DOHH2 (cell line): ENCODE measurements at regions not wholly inside any gene's neighbourhood (a gene's known extent, or its start where the extent isn't known, plus 50 kb on each side); places are given as distances from the start of the nearest gene placed in this dataset.

Experiments used
- H3F3A ChIP-seq: fragments of 200-600 bp; sonication (generic), shearing (Covaris generic); 2 replicates; pipeline ENCODE4 v1.6.0; 2016; ENCODE audit warnings: antibody characterized with exemption, mild to moderate bottlenecking; ENCODE audit not compliant: control insufficient read depth, insufficient read depth
- H3K27ac ChIP-seq: fragments of 200-600 bp; sonication (generic); 2 replicates; pipeline ENCODE4 v1.5.1; 2014; ENCODE audit warnings: low read depth, mild to moderate bottlenecking, low read length, moderate library complexity
- H3K27me3 ChIP-seq: fragments of 200-600 bp; sonication (generic); 2 replicates; pipeline ENCODE4 v1.6.1; 2014; ENCODE audit warnings: mild to moderate bottlenecking, low read length, mixed read lengths; ENCODE audit not compliant: control insufficient read depth
- H3K36me3 ChIP-seq: fragments of 200-600 bp; sonication (generic); 2 replicates; pipeline ENCODE4 v1.6.1; 2014; ENCODE audit warnings: mild to moderate bottlenecking, low read length, moderate library complexity, mixed read lengths; ENCODE audit not compliant: control insufficient read depth
- H3K4me1 ChIP-seq: fragments of 200-600 bp; sonication (generic); 2 replicates; pipeline ENCODE4 v1.6.1; 2014; ENCODE audit warnings: mild to moderate bottlenecking, low read length, mixed read lengths; ENCODE audit not compliant: control insufficient read depth
- H3K4me2 ChIP-seq: fragments of 200-600 bp; sonication (generic); 2 replicates; pipeline ENCODE4 v1.6.0; 2014; ENCODE audit warnings: mild to moderate bottlenecking, low read length, moderate library complexity
- H3K4me3 ChIP-seq: fragments of 200-600 bp; sonication (generic); 2 replicates; pipeline ENCODE4 v1.5.1; 2014; ENCODE audit warnings: mild to moderate bottlenecking, low read length, mixed read lengths
- H3K79me2 ChIP-seq: fragments of 200-600 bp; sonication (generic); 2 replicates; pipeline ENCODE4 v1.6.1; 2014; ENCODE audit warnings: mild to moderate bottlenecking, low read length, mixed read lengths; ENCODE audit not compliant: control insufficient read depth
- H3K9me2 ChIP-seq: fragments of 200-600 bp; sonication (generic); replicated peaks from 2 replicates; pipeline ENCODE4 v1.6.1; 2014; ENCODE audit warnings: mild to moderate bottlenecking, low read length, mixed read lengths; ENCODE audit not compliant: control insufficient read depth
- H3K9me3 ChIP-seq: fragments of 200-600 bp; sonication (generic); 2 replicates; pipeline ENCODE4 v1.6.1; 2014; ENCODE audit warnings: antibody characterized with exemption, low read length, mixed read lengths; ENCODE audit not compliant: control insufficient read depth, insufficient read depth
- H4K20me1 ChIP-seq: fragments of 200-600 bp; sonication (generic); 2 replicates; pipeline ENCODE4 v1.6.0; 2014; ENCODE audit warnings: low read depth, mild to moderate bottlenecking, antibody characterized with exemption, low read length, moderate library complexity; ENCODE audit not compliant: control insufficient read depth, insufficient read depth
- EZH2phosphoT487 ChIP-seq: fragments of 200-600 bp; sonication (generic); IDR thresholded peaks from 2 replicates; pipeline ENCODE4 v1.6.1; 2017; ENCODE audit warnings: borderline replicate concordance, mild to moderate bottlenecking, antibody characterized with exemption, low read length, moderate library complexity, mixed read lengths
- TF ChIP-seq, protein P1 (sequence below): fragments of 200-600 bp; sonication (generic); IDR thresholded peaks from one replicate; pipeline ENCODE4 v1.5.1; 2014; ENCODE audit warnings: antibody characterized with exemption, mild to moderate bottlenecking, low read depth, low read length; ENCODE audit not compliant: poor library complexity, severe bottlenecking

- no peak for TF ChIP-seq EZH2phosphoT487
- TF ChIP-seq, protein P1, sequence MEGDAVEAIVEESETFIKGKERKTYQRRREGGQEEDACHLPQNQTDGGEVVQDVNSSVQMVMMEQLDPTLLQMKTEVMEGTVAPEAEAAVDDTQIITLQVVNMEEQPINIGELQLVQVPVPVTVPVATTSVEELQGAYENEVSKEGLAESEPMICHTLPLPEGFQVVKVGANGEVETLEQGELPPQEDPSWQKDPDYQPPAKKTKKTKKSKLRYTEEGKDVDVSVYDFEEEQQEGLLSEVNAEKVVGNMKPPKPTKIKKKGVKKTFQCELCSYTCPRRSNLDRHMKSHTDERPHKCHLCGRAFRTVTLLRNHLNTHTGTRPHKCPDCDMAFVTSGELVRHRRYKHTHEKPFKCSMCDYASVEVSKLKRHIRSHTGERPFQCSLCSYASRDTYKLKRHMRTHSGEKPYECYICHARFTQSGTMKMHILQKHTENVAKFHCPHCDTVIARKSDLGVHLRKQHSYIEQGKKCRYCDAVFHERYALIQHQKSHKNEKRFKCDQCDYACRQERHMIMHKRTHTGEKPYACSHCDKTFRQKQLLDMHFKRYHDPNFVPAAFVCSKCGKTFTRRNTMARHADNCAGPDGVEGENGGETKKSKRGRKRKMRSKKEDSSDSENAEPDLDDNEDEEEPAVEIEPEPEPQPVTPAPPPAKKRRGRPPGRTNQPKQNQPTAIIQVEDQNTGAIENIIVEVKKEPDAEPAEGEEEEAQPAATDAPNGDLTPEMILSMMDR, result no peak
- no peaks in the 10 kb centered on the region for H4K20me1 ChIP-seq
- H3K9me3 ChIP-seq, result no peaks in the 10 kb centered on the region
- no peaks in the 10 kb centered on the region for H3K36me3 ChIP-seq
- H3F3A ChIP-seq, result no peaks in the 10 kb centered on the region
- no peaks in the 10 kb centered on the region for H3K79me2 ChIP-seq
- H3K27me3 ChIP-seq, result no peaks in the 10 kb centered on the region
- H3K27ac ChIP-seq, result no peak overlapping the region
- no peaks in the 10 kb centered on the region for H3K9me2 ChIP-seq
- H3K4me3 ChIP-seq, result no peak overlapping the region
- no peak overlapping the region for H3K4me2 ChIP-seq
- H3K4me1 ChIP-seq, result no peaks in the 10 kb centered on the region
Observed at GRCh38 chr5:89072842-89073672, 190.1 kb upstream of the MEF2C start.

- Histone ChIP-seq H3F3A (no peaks in the 10 kb centered on the region), H3K9me2 (no peaks in the 10 kb centered on the region), H3K27me3 (no peaks in the 10 kb centered on the region), H3K4me1 (no peaks in the 10 kb centered on the region), H3K4me2 (no peak overlapping the region), H3K36me3 (no peaks in the 10 kb centered on the region), H3K9me3 (no peaks in the 10 kb centered on the region), H3K27ac (no peak overlapping the region), H3K4me3 (no peak overlapping the region), H4K20me1 (no peaks in the 10 kb centered on the region), H3K79me2 (no peaks in the 10 kb centered on the region)
- TF ChIP-seq EZH2phosphoT487, result no peak
- TF ChIP-seq, protein P1, result no peak
Observed at GRCh38 chr5:89071941-89072331, 189.0 kb upstream of the MEF2C start.

- Histone ChIP-seq H3K27ac (no peak overlapping the region), H3K4me2 (no peak overlapping the region), H3K27me3 (no peaks in the 10 kb centered on the region), H3K4me1 (no peaks in the 10 kb centered on the region), H3K79me2 (no peaks in the 10 kb centered on the region), H3F3A (no peaks in the 10 kb centered on the region), H3K36me3 (no peaks in the 10 kb centered on the region), H3K9me2 (no peaks in the 10 kb centered on the region), H3K9me3 (no peaks in the 10 kb centered on the region), H3K4me3 (no peak overlapping the region), H4K20me1 (no peaks in the 10 kb centered on the region)
- TF ChIP-seq EZH2phosphoT487, result no peak
- TF ChIP-seq, protein P1, result no peak
Observed at GRCh38 chr5:89071101-89071940, 188.3 kb upstream of the MEF2C start.
